Chondrocyte (in vitro differentiated cells): ENCODE measurements at regions not wholly inside any gene's neighbourhood (a gene's known extent, or its start where the extent isn't known, plus 50 kb on each side); places are given as distances from the start of the nearest gene placed in this dataset.

Experiments
- DNase-seq: peaks from one replicate; pipeline ENCODE4 v3.0.0; 2021; ENCODE audit warnings: mixed read lengths, low spot score
- H3K27ac Mint-ChIP-seq: one replicate; pipeline ENCODE4 v1.8.0; 2021; ENCODE audit warnings: mild to moderate bottlenecking, moderate library complexity, mixed read lengths; ENCODE audit not compliant: unreplicated experiment
- H3K27me3 Mint-ChIP-seq: 2 replicates; pipeline ENCODE4 v1.8.0; 2021; ENCODE audit warnings: low read depth, mixed read lengths
- H3K36me3 Mint-ChIP-seq: 2 replicates; pipeline ENCODE4 v1.8.0; 2021; ENCODE audit warnings: low read depth, mixed read lengths
- H3K4me1 Mint-ChIP-seq: 2 replicates; pipeline ENCODE4 v1.8.0; 2021; ENCODE audit warnings: low read depth, mild to moderate bottlenecking, mixed read lengths
- H3K4me3 Mint-ChIP-seq: one replicate; pipeline ENCODE4 v1.8.0; 2021; ENCODE audit warnings: mild to moderate bottlenecking, moderate library complexity, mixed read lengths; ENCODE audit not compliant: unreplicated experiment
- H3K9me3 Mint-ChIP-seq: 2 replicates; pipeline ENCODE4 v1.8.0; 2021; ENCODE audit warnings: low read depth, mixed read lengths
- CTCF ChIP-seq: fragments of 200-600 bp; sonication (generic); IDR thresholded peaks from 2 replicates; pipeline ENCODE4 v1.5.0; 2021; ENCODE audit warnings: antibody characterized with exemption, mild to moderate bottlenecking, moderate library complexity

GRCh38 chr14:100386121-100386520 is 63.0 kb downstream of the SLC25A47 start:
- H3K27ac Mint-ChIP-seq, result peak overlapping the region; percentile 88
- no peak for TF ChIP-seq CTCF

DNA sequence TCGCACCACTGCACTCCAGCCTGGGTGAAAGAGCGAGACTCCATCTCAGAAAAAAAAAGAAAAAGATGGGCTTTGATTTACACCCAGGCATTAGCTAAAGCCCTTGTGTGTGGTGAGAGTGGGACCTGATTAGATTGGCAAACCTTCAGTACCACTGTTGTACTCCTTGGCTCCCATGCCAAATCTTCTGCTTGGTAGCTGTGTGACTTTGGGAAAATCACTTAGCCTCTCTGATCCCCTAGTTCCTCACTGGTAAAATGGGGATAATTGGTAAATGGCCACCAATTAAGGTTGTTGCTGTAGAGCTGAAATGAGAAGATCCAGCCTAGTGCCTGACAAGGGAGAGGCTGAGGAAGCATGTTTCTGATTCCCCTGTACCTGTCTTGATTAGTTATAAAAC is 63.7 kb downstream of the SLC25A47 start:
- no peak overlapping the region for H3K4me3 Mint-ChIP-seq
- no peak for TF ChIP-seq CTCF
- H3K27ac Mint-ChIP-seq, result peak overlapping the region; percentile 88
- no peaks in the 10 kb centered on the region for H3K9me3 Mint-ChIP-seq
- no peaks in the 10 kb centered on the region for H3K27me3 Mint-ChIP-seq
- H3K4me1 Mint-ChIP-seq, result peaks cover 83% of the 10 kb centered on the region
- H3K36me3 Mint-ChIP-seq, result peaks cover 4% of the 10 kb centered on the region
- DNase-seq, result no peak

More at GRCh38 chr14:100386121-100386520, 63.0 kb downstream of the SLC25A47 start:
- H3K27me3 Mint-ChIP-seq, result no peaks in the 10 kb centered on the region
- H3K9me3 Mint-ChIP-seq, result no peaks in the 10 kb centered on the region
- peaks cover 81% of the 10 kb centered on the region for H3K4me1 Mint-ChIP-seq
- H3K36me3 Mint-ChIP-seq, result peaks cover 4% of the 10 kb centered on the region
- peak overlapping the region; percentile 46 for H3K4me3 Mint-ChIP-seq
- DNase-seq, result no peak

GRCh38 chr14:100387450-100387849 is 64.3 kb downstream of the SLC25A47 start:
- no peak overlapping the region for H3K27ac Mint-ChIP-seq
- no peaks in the 10 kb centered on the region for H3K9me3 Mint-ChIP-seq
- H3K27me3 Mint-ChIP-seq, result no peaks in the 10 kb centered on the region
- no peak overlapping the region for H3K4me3 Mint-ChIP-seq
- no peak for DNase-seq
- peaks cover 83% of the 10 kb centered on the region for H3K4me1 Mint-ChIP-seq
- TF ChIP-seq CTCF, result no peak
- peaks cover 1% of the 10 kb centered on the region for H3K36me3 Mint-ChIP-seq

- H3K4me1 Mint-ChIP-seq, result peaks cover 89% of the 10 kb centered on the region
- peak overlapping the region; percentile 60 for H3K27ac Mint-ChIP-seq
- peaks cover 1% of the 10 kb centered on the region for H3K36me3 Mint-ChIP-seq
- no peaks in the 10 kb centered on the region for H3K27me3 Mint-ChIP-seq
- TF ChIP-seq CTCF, result no peak
- H3K9me3 Mint-ChIP-seq, result no peaks in the 10 kb centered on the region
- no peak overlapping the region for H3K4me3 Mint-ChIP-seq
- no peak for DNase-seq
These were observed 65.2 kb downstream of the SLC25A47 start for GRCh38 chr14:100388103-100389054.

DNA sequence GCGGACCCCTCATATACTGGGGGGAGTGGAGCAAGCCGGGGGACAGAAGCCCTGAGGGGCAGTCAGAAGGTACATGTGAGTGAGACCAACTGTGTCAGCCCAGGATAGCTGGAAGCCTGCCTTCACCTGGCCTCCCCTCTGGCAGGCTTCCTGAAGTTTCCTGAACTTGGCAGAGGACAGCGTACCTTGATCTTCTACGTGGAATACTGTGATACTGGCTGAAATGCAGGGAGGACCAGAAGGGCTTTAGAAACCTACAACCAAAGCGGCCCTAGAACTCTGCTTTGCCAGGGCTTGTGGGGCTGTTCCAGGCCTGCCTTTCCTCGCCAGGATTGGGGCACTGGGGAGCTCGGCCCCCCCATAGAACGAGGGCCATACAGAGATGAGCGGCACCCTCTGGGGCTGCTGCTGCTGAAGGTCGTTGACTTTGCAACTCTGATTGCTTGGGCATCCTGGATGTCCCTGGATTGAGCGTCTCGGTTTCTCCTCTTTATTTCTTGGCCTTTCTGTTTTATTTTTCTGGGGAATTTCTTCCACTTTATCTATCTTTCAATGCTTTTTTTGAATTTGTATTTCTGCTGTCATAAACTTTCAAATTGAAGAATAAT is 66.5 kb downstream of the SLC25A47 start:
- no peak for DNase-seq
- no peaks in the 10 kb centered on the region for H3K9me3 Mint-ChIP-seq
- no peaks in the 10 kb centered on the region for H3K27me3 Mint-ChIP-seq
- H3K27ac Mint-ChIP-seq, result no peak overlapping the region
- peaks cover 1% of the 10 kb centered on the region for H3K36me3 Mint-ChIP-seq
- no peak for TF ChIP-seq CTCF
- H3K4me3 Mint-ChIP-seq, result no peak overlapping the region
- H3K4me1 Mint-ChIP-seq, result peaks cover 78% of the 10 kb centered on the region
